Dermis microvascular lymphatic vessel endothelial cell (primary cell): ENCODE measurements at regions not wholly inside any gene's neighbourhood (a gene's known extent, or its start where the extent isn't known, plus 50 kb on each side); places are given as distances from the start of the nearest gene placed in this dataset.
A peak's percentile ranks its signal among the peaks of the same experiment; 100 is the strongest.
"Not testable (repeated sequence)": the region's sequence is repeated elsewhere in the genome, so short reads cannot be mapped to it uniquely, and the experiment has no call there.

Experiments used
- DNase-seq, 2 donors: peaks; one replicate each; pipeline versions ENCODE4 v3.0.0 to v3.0.0-alpha.2; 2010; ENCODE audit warnings: low read depth in 2 of 2

DNA sequence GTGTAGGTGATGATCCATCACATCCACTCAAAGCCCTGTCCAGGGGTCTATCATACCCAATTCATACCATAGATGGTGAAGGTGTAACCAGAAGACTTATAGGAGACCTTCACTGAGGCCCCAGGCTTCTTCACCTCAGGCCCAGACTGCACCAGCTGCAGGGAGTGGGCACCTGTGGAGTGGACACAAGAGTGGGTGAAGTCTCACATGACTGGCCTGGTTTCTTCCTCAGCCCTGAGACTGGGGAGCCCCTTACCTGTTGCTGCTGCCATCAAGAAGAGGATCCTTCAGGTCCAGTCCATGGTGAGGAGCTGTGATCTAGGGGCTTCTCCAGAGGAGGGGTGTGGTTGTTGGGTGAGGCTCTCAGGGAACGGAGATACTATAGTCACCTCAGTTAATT is 851.0 kb downstream of the TMEM121 start:
- DNase-seq, result no peak

DNA sequence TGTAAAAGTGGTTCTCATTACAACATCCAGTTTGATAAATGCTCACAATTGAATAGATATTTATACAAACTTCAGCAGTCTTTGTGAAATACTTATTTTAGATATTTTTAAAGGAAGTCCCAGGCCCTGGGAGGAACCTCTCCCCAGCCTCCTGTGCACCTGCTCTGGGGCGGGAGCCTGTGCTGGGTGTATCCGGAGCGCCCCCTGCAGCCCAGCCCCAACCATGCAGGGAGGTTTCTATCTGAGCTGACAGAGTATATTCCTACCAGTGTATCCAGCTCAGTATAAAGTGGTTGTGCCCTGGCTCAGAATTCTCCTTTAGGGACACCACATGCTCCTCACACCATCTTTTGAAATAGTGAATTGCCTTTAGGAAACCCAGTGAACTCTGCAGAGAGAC is 851.8 kb downstream of the TMEM121 start:
- no peak for DNase-seq

DNA sequence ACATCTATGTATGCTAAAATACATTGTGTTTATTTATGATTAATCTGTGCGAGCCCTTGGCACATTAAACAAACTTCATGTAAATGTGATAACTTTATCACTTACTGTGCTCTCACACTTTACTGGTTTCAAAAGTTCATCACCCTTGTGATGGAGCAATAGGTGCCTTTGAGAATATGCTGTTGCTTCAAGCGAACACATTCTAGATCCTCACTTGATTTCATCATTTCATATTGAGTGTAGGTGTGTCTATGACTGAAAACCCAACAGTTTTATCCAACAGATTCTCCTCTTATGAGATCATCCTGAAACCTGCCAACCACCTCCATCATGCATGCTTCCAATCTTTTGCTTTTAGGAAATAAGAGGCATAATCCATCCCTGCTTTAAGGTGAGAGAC is 854.4 kb downstream of the TMEM121 start:
- no peak for DNase-seq

DNA sequence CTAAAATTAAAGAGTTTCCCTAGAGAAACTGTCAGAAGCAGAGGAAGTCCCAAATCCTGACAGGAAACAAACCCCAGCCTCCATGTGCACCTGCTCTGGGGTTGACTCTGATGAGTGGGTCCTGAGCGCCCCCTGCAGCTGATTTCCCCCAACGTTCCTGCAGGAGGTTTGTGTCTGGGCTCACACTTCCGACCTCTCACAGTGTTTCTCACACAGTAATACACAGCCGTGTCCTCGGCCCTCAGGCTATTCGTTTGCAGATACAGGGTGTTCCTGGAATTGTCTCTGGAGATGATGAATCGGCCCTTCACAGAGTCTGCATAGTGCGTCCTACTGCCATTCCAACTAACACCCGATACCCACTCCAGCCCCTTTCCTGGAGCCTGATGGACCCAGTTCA is 862.8 kb downstream of the TMEM121 start:
- DNase-seq, result not testable (repeated sequence)

DNA sequence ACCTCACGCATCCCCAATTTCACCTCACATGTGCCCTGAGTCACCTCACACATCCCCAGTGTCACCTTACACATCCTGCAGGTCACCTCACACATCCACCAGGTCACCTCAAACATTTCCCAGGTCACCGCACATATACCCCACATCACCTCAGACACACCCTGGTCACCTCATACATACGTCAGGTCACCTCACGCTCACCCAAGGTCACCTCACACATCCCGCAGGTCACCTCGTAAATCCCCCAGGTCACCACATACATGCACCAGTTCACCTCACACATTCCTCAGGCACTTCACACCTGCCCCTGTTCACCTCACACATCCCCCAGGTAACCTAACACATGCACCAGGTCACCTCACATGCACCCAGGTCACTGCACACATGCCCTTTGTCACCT is 864.0 kb downstream of the TMEM121 start:
- no peak for DNase-seq

DNA sequence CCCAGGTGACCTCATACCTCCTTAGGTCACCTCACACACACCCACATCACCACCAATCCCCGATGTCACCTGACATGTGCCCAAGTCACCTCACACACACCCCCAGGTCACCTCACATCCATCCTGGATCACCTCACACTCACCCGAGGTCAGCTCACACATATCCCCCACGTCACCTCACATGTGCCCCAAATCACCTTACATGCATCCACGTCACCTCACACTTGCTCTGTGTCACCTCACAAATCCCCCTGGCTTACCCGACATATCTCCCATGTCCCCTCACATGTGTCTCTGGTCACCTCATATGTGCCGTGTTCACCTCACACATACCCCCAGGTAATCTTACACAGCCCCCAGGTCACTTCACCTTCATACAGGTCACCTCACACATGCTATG is 864.6 kb downstream of the TMEM121 start:
- DNase-seq, result no peak

DNA sequence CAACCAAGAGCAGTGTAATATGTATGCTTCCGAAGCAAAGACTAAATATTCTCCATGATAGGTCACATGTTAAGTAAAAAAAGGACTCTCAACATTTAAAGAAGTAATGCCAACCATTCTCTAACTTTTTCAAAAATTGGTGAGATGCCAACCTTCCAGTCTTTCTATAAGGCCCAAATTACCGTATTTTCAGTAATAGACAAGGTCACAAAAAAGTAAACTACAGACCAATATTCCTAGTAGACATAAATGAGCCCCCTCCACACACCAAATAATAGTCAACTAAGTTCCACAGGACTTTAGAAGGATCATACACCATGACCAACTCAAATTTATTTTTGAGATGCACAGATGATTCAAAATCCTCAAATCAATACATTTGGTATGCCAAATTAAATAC is 867.4 kb downstream of the TMEM121 start:
- DNase-seq, result no peak

DNA sequence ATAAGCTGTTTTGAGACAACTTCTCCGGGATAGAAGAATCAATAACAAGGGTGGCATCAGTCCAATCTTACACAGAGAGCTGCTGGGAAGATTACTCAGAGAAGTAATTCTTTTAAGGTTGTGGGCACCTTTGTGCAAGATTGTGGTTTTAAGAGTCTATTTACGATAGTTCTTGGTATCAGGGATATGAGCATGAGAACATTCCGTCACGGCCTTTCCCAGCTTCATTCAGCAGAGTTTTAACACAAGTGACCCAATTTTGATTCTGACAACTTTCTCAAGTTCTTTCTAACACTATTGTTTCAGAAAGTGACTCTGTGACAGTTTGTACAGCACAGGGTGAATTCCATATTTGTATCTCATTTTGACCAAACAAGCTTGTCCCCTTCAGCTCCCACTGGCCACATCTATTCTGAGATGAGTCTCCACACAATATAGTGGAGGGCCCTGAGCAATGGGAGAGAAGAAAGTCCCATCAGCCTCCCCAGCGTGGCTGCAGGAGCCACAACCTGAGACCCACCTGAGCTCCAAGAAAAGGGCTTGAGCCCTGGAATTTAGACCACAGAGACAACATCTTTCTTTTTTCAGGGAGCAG is 869.2 kb downstream of the TMEM121 start:
- no peak for DNase-seq

DNA sequence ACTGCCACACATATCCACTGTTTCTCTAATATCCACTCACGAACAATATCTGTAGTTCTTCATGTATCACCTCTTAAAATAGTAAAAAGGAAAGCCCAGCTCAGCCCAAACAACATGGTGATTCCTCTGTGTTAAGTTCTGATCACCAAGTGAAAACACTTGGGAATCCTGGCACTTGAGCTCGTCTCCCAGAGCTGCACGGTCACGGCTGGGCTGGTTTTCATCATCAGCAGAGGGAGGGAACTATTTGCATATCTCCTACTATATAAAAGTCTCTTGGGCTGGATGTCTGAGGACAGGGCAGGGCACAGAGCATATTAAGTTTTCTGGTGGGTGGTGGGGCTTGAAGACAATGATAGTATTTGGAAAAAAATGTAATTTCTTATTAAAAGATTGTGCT is 870.6 kb downstream of the TMEM121 start:
- DNase-seq, result no peak

DNA sequence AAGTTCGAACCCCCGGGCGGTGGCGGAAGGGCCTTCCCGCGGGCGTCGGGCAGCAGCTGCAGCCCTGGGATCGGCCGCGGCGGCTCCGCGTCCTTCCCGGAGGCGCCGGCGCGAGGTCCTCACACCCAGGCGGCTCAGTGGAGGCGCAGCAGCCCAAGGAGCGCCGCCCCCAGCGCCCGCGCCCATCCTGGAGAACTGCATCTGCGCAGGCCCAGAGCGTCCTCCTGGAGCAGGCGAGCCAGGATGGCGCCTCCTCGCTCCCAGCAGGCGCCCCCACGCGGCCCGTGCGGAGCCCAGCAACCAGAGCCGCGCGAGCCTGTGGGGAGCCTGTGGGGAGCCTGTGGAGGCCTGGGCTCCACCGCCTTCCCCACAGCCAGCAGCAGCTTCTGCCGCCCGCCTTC is 872.5 kb downstream of the TMEM121 start:
- DNase-seq, result not testable (repeated sequence)

DNA sequence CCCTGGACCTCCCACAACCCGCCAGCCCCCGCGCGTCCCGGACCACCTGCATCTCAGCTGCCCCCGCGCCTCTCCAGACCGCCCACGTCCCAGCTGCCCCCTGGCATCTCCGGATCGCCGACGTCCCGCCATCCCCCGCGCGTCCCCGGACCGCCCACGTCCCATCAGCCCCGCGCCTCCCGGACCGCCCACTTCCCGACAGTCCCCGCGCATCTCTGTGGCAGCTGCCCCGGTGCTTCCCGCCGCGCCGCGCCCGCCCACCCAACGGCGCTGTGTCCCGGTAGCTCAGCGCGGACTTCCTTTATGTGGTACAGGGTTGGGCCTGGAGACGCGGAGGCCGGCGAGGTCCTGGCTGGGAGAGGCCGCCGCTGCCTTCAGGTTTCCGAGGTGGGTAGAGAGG is 874.9 kb downstream of the TMEM121 start:
- not testable (repeated sequence) for DNase-seq

DNA sequence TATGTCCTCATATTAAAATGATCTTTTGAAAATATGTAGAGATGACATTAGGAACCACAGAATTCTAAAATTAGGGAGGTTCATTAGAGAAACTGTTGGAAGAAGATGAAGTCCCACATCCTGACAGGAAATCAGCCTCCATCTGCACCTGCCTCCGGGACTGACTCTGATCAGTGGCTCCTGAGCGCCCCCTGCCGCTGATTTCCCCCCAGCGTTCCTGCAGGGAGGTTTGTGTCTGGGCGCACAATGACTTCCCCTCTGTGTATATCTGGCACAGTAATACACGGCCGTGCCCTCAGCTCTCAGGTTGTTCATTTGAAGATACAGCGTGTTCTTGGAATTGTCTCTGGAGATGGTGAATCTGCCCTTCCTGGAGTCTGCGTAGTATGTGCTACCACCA is 883.8 kb downstream of the TMEM121 start:
- not testable (repeated sequence) for DNase-seq

DNA sequence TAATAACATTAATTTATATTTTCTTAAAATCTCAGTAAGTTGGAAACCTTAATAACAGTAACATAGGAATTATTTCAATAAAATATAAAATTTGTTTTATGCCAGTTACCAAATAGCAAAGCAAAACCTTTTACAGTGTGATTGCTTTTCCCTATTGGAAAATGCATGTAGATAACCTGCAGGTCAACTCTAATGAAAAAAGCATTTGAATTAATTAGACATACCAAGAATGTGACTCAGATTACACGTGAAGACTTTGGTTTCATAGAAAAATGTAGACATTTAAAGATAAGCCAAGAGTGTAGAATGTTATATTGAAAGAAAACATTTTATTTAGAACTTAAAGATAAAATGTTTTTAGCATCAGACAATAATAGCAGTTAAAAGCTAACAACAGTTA is 888.1 kb downstream of the TMEM121 start:
- no peak for DNase-seq

DNA sequence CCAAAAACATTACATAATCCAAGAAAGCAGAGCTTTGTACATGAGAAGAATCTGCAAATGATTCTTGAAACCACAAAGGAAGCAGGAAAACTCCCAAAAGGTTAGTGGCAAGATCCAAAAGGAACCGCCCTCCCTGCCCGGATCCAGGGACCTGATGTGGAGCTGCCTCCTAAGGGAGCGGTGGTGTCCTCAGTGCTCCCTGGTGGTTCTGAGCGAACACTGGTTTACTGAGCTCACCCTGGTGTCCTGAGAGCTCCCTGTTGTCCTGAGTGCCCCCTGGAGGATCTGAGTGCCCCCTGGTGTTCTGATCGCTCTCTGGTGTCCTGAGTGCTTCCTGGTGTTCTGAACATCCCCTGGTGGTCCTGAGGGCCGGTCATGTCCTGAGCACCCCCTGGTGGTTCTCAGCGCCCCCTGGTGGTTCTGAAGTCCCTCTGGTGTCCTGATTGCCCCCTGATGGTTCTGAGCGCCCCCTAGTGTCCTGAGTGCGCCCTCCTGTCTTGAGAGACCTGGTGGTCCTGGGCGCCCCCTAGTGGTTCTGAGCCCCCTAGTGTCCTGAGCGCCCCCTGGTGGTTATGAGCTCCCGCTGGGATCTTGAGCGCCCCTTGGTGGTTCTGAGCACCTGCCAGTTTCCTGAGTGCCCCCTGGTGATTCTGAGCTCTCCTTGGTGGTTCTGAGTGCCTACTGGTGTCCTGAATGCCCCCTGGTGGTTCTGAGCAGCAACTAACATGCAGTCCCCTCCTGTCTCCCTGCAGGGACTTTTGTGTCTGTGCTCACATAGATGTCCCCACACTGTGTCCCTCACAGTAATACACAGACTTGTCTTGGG is 891.1 kb downstream of the TMEM121 start:
- peak in 1 of 2 donors; percentile 29 for DNase-seq

DNA sequence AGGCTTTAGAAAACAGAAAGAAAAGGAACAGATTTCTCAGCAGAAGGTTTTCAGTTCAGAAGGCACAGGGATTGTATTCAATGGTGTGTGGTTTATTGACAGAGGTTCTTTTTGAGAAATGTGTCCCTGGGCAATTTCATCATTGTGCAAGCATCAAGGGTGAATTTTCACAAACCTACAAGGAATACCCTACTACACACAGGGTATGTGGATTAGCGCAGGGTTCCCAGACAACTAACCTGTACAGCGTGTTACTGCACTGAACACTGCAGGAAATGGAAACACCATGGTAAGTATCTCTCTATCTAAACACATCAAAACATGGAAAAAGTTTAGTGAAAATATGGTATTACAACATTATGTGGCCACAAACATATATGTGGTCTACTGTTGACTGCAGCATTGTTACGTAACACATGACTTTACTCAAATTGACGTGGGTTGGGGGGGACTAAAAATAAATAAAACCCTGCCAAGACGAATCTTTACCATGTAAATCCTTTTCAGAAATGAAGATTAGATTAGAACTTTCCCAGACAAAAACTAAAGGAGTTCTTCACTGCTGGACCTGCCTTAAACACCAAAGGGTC is 893.1 kb downstream of the TMEM121 start:
- DNase-seq, result no peak

DNA sequence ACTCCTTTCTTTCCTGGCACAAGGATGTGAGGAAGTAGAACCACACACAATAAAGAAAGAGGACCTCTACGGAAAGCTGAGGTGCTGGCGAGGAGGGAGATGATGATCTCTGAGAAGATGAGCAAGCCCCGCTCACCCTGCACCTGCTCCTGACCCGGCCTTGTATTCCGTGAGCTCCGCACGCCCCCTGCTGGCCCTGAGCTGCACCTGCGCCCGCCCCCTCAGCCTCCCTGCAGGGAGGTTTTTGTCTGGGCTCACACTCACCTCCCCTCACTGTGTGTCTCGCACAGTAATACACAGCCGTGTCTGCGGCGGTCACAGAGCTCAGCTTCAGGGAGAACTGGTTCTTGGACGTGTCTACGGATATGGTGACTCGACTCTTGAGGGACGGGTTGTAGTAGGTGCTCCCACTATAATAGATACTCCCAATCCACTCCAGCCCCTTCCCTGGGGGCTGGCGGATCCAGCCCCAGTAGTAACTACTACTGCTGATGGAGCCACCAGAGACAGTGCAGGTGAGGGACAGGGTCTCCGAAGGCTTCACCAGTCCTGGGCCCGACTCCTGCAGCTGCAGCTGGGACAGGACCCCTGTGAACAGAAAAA is 895.1 kb downstream of the TMEM121 start:
- not testable (repeated sequence) for DNase-seq

DNA sequence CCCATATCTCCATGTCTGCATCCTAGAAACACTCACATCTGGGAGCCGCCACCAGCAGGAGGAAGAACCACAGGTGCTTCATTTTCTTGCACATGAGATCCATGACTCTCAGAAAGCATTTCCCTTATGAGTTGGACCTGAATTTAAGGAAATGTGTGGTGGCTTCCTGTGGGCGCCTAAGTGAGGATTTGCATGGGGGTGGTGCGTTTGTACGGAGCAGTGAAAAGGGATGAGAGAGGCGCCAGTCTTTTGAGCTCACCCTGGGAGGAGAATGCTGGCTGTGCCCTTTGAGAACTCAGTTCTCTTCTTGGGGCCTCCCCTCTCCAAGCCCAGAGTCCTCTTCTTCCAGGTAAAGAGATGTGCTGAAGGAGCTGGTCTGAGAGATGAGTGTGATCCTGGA is 895.7 kb downstream of the TMEM121 start:
- no peak for DNase-seq

DNA sequence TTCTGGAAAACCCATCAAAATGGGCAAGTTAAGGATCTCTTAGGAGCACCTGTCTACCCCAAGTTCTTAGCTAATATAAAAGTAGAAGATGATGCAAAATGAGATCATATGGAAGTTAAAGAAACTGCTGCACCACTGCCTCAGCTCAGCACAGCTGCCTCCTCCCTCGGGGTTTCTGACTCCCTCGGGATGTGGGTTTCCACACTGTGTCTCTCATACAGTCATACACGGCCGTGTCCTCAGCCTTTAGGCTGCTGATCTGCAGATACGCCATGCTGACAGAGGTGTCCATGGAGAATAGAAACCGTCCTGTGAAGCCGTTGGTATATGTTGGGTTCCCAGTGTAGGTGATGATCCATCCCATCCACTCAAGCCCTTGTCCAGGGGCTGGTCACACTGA is 898.8 kb downstream of the TMEM121 start:
- DNase-seq, result not testable (repeated sequence)

DNA sequence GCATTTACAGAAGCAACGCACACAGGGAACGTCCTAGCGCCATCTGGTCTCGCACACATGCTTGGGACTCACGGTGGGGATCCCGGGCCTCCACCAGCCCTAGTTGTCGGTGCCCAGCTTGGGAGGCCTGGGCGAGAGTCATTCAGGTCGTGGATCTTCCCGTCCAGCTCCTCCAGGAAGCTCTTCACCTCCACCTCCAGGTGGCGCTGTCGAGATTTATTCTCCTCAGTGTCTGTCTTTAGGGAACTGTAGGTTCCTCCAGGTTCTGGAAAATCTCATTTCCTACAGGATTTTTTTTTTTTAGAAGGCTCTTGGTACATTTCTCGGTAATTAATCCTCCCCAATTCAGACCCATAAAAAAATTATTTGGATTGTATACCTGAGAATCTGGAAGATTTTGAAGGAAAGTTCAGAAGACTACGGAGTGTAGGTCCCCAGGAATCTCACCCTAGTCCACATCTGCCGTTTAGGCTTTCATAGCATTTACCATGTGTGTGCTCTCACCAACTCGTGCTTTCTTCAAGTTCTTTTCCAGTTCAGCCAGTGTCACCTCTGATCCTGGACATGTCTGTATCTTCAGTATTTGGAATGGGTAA is 910.0 kb downstream of the TMEM121 start:
- peak in 1 of 2 donors; percentile 15 for DNase-seq

DNA sequence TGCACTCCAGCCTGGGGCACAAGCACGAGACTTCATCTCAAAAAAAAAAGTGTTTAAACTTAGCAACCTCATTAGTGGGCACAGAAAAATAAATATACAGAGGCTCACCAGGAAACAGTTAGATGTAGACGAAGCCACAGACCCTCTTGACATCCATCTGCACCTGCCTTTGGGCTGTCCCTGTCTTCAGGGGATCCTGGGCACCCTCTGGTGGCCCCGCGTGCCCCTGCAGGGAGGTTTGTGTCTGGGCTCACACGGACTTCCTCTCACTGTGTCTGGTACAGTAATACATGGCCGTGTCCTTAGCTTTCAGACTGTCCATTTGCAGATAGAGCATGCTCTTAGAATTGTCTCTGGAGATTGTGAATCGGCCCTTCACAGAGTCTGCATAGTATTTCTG is 916.5 kb downstream of the TMEM121 start:
- no peak for DNase-seq

DNA sequence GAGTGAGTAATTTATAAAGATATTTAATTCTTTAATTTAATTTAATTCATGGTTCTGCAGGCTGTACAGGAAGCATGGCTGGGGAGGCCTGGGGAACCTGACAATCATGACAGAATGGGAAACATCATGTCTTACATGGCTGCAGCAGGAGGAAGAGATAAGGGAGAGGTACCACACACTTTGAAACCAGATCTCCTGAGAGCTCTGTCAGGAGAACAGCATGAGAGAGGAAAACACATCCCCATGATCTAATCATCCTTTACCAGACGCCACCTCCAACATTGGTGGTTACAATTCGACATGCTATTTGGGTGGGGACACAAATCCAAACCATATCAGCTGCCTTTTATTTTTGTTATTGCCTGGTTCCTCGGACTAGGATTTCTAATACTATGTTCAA is 928.6 kb downstream of the TMEM121 start:
- no peak for DNase-seq
